H1 (cell line): ENCODE measurements at regions not wholly inside any gene's neighbourhood (a gene's known extent, or its start where the extent isn't known, plus 50 kb on each side); places are given as distances from the start of the nearest gene placed in this dataset.

Source experiments
- CREB1 ChIP-seq: IDR thresholded peaks from 2 replicates; pipeline ENCODE4 v1.6.1; 2012; ENCODE audit warnings: inconsistent platforms
- CTCF ChIP-seq, 3 experiments: IDR thresholded peaks; 1 replicate in 2 of 3; 2 replicates in 1 of 3; pipeline versions ENCODE4 v1.5.1 to v1.6.1; 2011; ENCODE audit warnings: low read length in 3 of 3, mild to moderate bottlenecking in 3 of 3, inconsistent platforms in 2 of 3, low read depth in 1 of 3, moderate library complexity in 1 of 3; ENCODE audit not compliant: insufficient read depth in 1 of 3; ENCODE audit errors: control extremely low read depth in 1 of 3
- EZH2 ChIP-seq: fragments of 200-600 bp; sonication (generic); IDR thresholded peaks from 2 replicates; pipeline ENCODE4 v1.7.1; 2012; ENCODE audit warnings: low read depth, mild to moderate bottlenecking, moderate library complexity, low read length, inconsistent platforms; ENCODE audit not compliant: severe bottlenecking

GRCh38 chr12:41950455-41950854 is 194.2 kb downstream of the GXYLT1 start:
- no peak for TF ChIP-seq EZH2
- no peak for TF ChIP-seq CTCF (IDR thresholded peaks at IDR 0.05; ENCODE audit: control extremely low read depth in 1 of 3, insufficient read depth in 1 of 3, low read depth in 1 of 3, low read length in 3 of 3)
- no peak for TF ChIP-seq CREB1
